WTC11 (cell line): ENCODE measurements at regions not wholly inside any gene's neighbourhood (a gene's known extent, or its start where the extent isn't known, plus 50 kb on each side); places are given as distances from the start of the nearest gene placed in this dataset.

ENCODE experiments used
- ATAC-seq: fragments of 200-7000 bp; cut with Tn5 transposase; 2 replicates; pipeline ENCODE4 v1.10.0; 2021; ENCODE audit warnings: mild to moderate bottlenecking, moderate library complexity
- CTCF ChIA-PET: fragments of 300-600 bp; sonication (Branson Sonifier 250); formaldehyde crosslinking; loops from one replicate; lab custom pipeline; 2021; ENCODE audit warnings: antibody characterized with exemption; lab: Charles Lee
- POLR2A ChIA-PET: fragments of 350-600 bp; sonication (Branson Sonifier 250); formaldehyde crosslinking; loops from one replicate; lab custom pipeline; 2021; ENCODE audit warnings: antibody characterized with exemption; lab: Charles Lee
- DNase-seq: peaks from one replicate; pipeline ENCODE4 v3.0.0; 2021; ENCODE audit warnings: low spot score
- H3K27ac Mint-ChIP-seq: 2 replicates; pipeline ENCODE4 v1.8.0; 2021; ENCODE audit warnings: mixed read lengths
- H3K27me3 Mint-ChIP-seq: 2 replicates; pipeline ENCODE4 v1.8.0; 2021; ENCODE audit warnings: low read depth, mild to moderate bottlenecking, moderate library complexity, mixed read lengths
- H3K36me3 Mint-ChIP-seq: 2 replicates; pipeline ENCODE4 v1.8.0; 2021; ENCODE audit warnings: mixed read lengths
- H3K4me1 Mint-ChIP-seq: 2 replicates; pipeline ENCODE4 v1.8.0; 2022; ENCODE audit warnings: mixed read lengths
- H3K4me3 Mint-ChIP-seq: 2 replicates; pipeline ENCODE4 v1.8.0; 2021; ENCODE audit warnings: mild to moderate bottlenecking, moderate library complexity, mixed read lengths
- H3K9me3 Mint-ChIP-seq: 2 replicates; pipeline ENCODE4 v1.8.0; 2021; ENCODE audit warnings: mixed read lengths
- AR ChIP-seq: fragments of 250-450 bp; sonication (Bioruptor Pico); IDR thresholded peaks from 2 replicates; pipeline ENCODE4 v1.9.0; 2021; ENCODE audit warnings: mild to moderate bottlenecking
- ATF3 ChIP-seq: sonication (generic); formaldehyde crosslinking; conservative IDR thresholded peaks from 2 replicates; pipeline ENCODE4 v1.8.1; 2022; ENCODE audit warnings: mild to moderate bottlenecking, missing genetic modification reagents
- CBFB ChIP-seq: sonication (generic); formaldehyde crosslinking; IDR thresholded peaks from 2 replicates; pipeline ENCODE4 v1.8.1; 2022; ENCODE audit warnings: mild to moderate bottlenecking, low read depth, missing genetic modification reagents
- ESRRA ChIP-seq: sonication (generic); formaldehyde crosslinking; IDR thresholded peaks from 2 replicates; pipeline ENCODE4 v1.8.1; 2022; ENCODE audit warnings: mild to moderate bottlenecking, missing genetic modification reagents, borderline replicate concordance
- GABPB1 ChIP-seq: sonication (generic); formaldehyde crosslinking; IDR thresholded peaks from 2 replicates; pipeline ENCODE4 v1.8.1; 2023; ENCODE audit warnings: mild to moderate bottlenecking, missing genetic modification reagents
- KAT7 ChIP-seq: sonication (generic); formaldehyde crosslinking; IDR thresholded peaks from 2 replicates; pipeline ENCODE4 v1.8.1; 2023; ENCODE audit warnings: missing genetic modification reagents, mild to moderate bottlenecking, borderline replicate concordance
- MYBL2 ChIP-seq: sonication (generic); formaldehyde crosslinking; IDR thresholded peaks from 2 replicates; pipeline ENCODE4 v1.8.1; 2023; ENCODE audit warnings: mild to moderate bottlenecking, moderate library complexity, missing genetic modification reagents
- NFE2L1 ChIP-seq: sonication (generic); formaldehyde crosslinking; IDR thresholded peaks from 2 replicates; pipeline ENCODE4 v1.8.1; 2023; ENCODE audit warnings: missing genetic modification reagents
- NFYB ChIP-seq: sonication (generic); formaldehyde crosslinking; conservative IDR thresholded peaks from 2 replicates; pipeline ENCODE4 v1.8.0; 2022; ENCODE audit warnings: low read depth, missing genetic modification reagents
- NR2C2 ChIP-seq: sonication (generic); formaldehyde crosslinking; IDR thresholded peaks from 2 replicates; pipeline ENCODE4 v1.8.0; 2022; ENCODE audit warnings: mild to moderate bottlenecking, missing genetic modification reagents
- PRDM15 ChIP-seq: sonication (generic); formaldehyde crosslinking; IDR thresholded peaks from 2 replicates; pipeline ENCODE4 v1.8.0; 2022; ENCODE audit warnings: missing genetic modification reagents
- SMAD3 ChIP-seq: sonication (generic); formaldehyde crosslinking; IDR thresholded peaks from 2 replicates; pipeline ENCODE4 v1.8.0; 2022; ENCODE audit warnings: missing genetic modification reagents, mild to moderate bottlenecking, borderline replicate concordance
- SOX15 ChIP-seq: fragments of 250-450 bp; sonication (Bioruptor Pico); IDR thresholded peaks from 2 replicates; pipeline ENCODE4 v1.9.0; 2021; ENCODE audit warnings: mild to moderate bottlenecking
- TP53 ChIP-seq: sonication (generic); formaldehyde crosslinking; IDR thresholded peaks from 2 replicates; pipeline ENCODE4 v1.8.1; 2023; ENCODE audit warnings: mild to moderate bottlenecking, missing genetic modification reagents
- ZBTB21 ChIP-seq: sonication (generic); formaldehyde crosslinking; IDR thresholded peaks from 2 replicates; pipeline ENCODE4 v1.8.1; 2023; ENCODE audit warnings: mild to moderate bottlenecking, missing genetic modification reagents, borderline replicate concordance
- ZNF396 ChIP-seq: fragments of 250-450 bp; sonication (Bioruptor Pico); IDR thresholded peaks from 2 replicates; pipeline ENCODE4 v1.8.0; 2021; ENCODE audit warnings: mild to moderate bottlenecking, moderate library complexity, borderline replicate concordance
- ZNF671 ChIP-seq: fragments of 250-450 bp; sonication (Bioruptor Pico); IDR thresholded peaks from 2 replicates; pipeline ENCODE4 v1.8.0; 2021; ENCODE audit warnings: mild to moderate bottlenecking
- TF ChIP-seq, protein P1 (sequence below): sonication (generic); formaldehyde crosslinking; IDR thresholded peaks from 2 replicates; pipeline ENCODE4 v1.8.0; 2022; ENCODE audit warnings: mild to moderate bottlenecking, missing genetic modification reagents
- TF ChIP-seq, protein P2 (sequence below): fragments of 250-450 bp; sonication (Bioruptor Pico); IDR thresholded peaks from 2 replicates; pipeline ENCODE4 v1.8.0; 2021; ENCODE audit warnings: mild to moderate bottlenecking
- TF ChIP-seq, protein P3 (sequence below): fragments of 250-450 bp; sonication (Bioruptor Pico); IDR thresholded peaks from 2 replicates; pipeline ENCODE4 v1.9.0; 2021; ENCODE audit warnings: moderate library complexity, mild to moderate bottlenecking, inconsistent platforms, borderline replicate concordance
- TF ChIP-seq, protein P4 (sequence below): sonication (generic); formaldehyde crosslinking; IDR thresholded peaks from 2 replicates; pipeline ENCODE4 v1.8.0; 2022; ENCODE audit warnings: mild to moderate bottlenecking, missing genetic modification reagents
- TF ChIP-seq, protein P5 (sequence below): sonication (generic); formaldehyde crosslinking; IDR thresholded peaks from 2 replicates; pipeline ENCODE4 v1.8.1; 2023; ENCODE audit warnings: mild to moderate bottlenecking, missing genetic modification reagents, moderate library complexity
- TF ChIP-seq, protein P6 (sequence below): sonication (generic); formaldehyde crosslinking; IDR thresholded peaks from 2 replicates; pipeline ENCODE4 v1.8.1; 2022; ENCODE audit warnings: missing genetic modification reagents, borderline replicate concordance

DNA sequence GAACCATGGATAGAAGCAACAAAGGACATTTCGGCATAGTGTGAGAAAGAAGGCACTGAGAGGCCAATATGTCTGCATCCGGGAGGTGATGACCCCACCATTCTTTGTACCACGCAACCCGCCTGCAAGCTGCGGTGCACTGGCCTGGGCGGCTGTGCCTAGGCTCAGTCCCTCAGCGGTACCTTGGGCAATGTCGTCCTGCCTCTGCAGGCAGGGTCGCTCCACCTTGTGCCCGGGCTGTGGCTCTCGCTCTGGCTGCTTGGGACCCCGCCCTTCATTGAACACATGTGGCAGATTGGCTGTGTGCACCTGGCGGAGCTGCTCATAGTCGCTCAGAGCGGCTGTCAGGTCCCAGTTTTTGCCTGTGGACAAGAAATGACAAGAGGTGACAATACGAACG, 243.2 kb downstream of the KLF13 start:
- TF ChIP-seq NFYB (CRISPR knock-in tag) = no peak
- TF ChIP-seq TP53 (CRISPR knock-in tag) = no peak
- no peak for TF ChIP-seq MYBL2 (CRISPR knock-in tag)
- TF ChIP-seq ESRRA = no peak
- TF ChIP-seq SMAD3 (CRISPR knock-in tag) = no peak
- TF ChIP-seq CBFB = no peak
- TF ChIP-seq ZNF396 = no peak
- no peak for TF ChIP-seq GABPB1 (CRISPR knock-in tag)
- TF ChIP-seq, protein P1, sequence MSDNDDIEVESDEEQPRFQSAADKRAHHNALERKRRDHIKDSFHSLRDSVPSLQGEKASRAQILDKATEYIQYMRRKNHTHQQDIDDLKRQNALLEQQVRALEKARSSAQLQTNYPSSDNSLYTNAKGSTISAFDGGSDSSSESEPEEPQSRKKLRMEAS (CRISPR knock-in tag) = no peak
- TF ChIP-seq SOX15 (CRISPR knock-in tag) = no peak
- TF ChIP-seq, protein P2, sequence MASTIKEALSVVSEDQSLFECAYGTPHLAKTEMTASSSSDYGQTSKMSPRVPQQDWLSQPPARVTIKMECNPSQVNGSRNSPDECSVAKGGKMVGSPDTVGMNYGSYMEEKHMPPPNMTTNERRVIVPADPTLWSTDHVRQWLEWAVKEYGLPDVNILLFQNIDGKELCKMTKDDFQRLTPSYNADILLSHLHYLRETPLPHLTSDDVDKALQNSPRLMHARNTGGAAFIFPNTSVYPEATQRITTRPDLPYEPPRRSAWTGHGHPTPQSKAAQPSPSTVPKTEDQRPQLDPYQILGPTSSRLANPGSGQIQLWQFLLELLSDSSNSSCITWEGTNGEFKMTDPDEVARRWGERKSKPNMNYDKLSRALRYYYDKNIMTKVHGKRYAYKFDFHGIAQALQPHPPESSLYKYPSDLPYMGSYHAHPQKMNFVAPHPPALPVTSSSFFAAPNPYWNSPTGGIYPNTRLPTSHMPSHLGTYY (CRISPR knock-in tag) = no peak
- TF ChIP-seq, protein P3, sequence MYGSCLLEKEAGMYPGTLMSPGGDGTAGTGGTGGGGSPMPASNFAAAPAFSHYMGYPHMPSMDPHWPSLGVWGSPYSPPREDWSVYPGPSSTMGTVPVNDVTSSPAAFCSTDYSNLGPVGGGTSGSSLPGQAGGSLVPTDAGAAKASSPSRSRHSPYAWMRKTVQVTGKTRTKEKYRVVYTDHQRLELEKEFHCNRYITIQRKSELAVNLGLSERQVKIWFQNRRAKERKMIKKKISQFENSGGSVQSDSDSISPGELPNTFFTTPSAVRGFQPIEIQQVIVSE (CRISPR knock-in tag) = no peak
- TF ChIP-seq, protein P4, sequence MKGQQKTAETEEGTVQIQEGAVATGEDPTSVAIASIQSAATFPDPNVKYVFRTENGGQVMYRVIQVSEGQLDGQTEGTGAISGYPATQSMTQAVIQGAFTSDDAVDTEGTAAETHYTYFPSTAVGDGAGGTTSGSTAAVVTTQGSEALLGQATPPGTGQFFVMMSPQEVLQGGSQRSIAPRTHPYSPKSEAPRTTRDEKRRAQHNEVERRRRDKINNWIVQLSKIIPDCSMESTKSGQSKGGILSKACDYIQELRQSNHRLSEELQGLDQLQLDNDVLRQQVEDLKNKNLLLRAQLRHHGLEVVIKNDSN = no peak
- TF ChIP-seq ZBTB21 (CRISPR knock-in tag) = no peak
- TF ChIP-seq, protein P5, sequence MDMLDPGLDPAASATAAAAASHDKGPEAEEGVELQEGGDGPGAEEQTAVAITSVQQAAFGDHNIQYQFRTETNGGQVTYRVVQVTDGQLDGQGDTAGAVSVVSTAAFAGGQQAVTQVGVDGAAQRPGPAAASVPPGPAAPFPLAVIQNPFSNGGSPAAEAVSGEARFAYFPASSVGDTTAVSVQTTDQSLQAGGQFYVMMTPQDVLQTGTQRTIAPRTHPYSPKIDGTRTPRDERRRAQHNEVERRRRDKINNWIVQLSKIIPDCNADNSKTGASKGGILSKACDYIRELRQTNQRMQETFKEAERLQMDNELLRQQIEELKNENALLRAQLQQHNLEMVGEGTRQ (CRISPR knock-in tag) = no peak
- no peak for TF ChIP-seq NFE2L1
- peaks cover 3% of the 10 kb centered on the region for H3K4me1 Mint-ChIP-seq
- H3K27ac Mint-ChIP-seq = no peak overlapping the region
- peaks cover 35% of the 10 kb centered on the region for H3K9me3 Mint-ChIP-seq
- no peak for ATAC-seq
- ChIA-PET CTCF (no interaction called here), POLR2A (no interaction called here)
- H3K36me3 Mint-ChIP-seq = peaks cover 30% of the 10 kb centered on the region
- no peak overlapping the region for H3K4me3 Mint-ChIP-seq
- no peak for DNase-seq
- no peaks in the 10 kb centered on the region; the same call in 1 of the 2 replicates for H3K27me3 Mint-ChIP-seq

- Mint-ChIP-seq H3K4me1 (peaks cover 10% of the 10 kb centered on the region), H3K4me3 (no peak overlapping the region), H3K9me3 (peaks cover 35% of the 10 kb centered on the region), H3K36me3 (peaks cover 30% of the 10 kb centered on the region), H3K27ac (no peak overlapping the region), H3K27me3 (no peaks in the 10 kb centered on the region; the same call in 1 of the 2 replicates)
- ChIA-PET CTCF (no interaction called here), POLR2A (interaction anchor here (0.6 kb wide), 1 partner anchor 32 kb away, joined by 3 read pairs; no protein-coding TSS in a partner anchor)
- DNase-seq (no peak), ATAC-seq (no peak)
- no peak for TF ChIP-seq ZNF671
- no peak for TF ChIP-seq AR (CRISPR knock-in tag)
- no peak for TF ChIP-seq ATF3 (CRISPR knock-in tag)
- no peak for TF ChIP-seq KAT7 (CRISPR knock-in tag)
- no peak for TF ChIP-seq NFYB (CRISPR knock-in tag)
- TF ChIP-seq NR2C2 (CRISPR knock-in tag) = no peak
- TF ChIP-seq, protein P2 (CRISPR knock-in tag) = no peak
- TF ChIP-seq, protein P6, sequence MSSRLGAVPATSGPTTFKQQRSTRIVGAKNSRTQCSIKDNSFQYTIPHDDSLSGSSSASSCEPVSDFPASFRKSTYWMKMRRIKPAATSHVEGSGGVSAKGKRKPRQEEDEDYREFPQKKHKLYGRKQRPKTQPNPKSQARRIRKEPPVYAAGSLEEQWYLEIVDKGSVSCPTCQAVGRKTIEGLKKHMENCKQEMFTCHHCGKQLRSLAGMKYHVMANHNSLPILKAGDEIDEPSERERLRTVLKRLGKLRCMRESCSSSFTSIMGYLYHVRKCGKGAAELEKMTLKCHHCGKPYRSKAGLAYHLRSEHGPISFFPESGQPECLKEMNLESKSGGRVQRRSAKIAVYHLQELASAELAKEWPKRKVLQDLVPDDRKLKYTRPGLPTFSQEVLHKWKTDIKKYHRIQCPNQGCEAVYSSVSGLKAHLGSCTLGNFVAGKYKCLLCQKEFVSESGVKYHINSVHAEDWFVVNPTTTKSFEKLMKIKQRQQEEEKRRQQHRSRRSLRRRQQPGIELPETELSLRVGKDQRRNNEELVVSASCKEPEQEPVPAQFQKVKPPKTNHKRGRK (CRISPR knock-in tag) = no peak
- TF ChIP-seq PRDM15 (CRISPR knock-in tag) = no peak
These were observed 244.0 kb downstream of the KLF13 start for GRCh38 chr15:31570591-31570990.
